ENCODE measurements at regions not wholly inside any gene's neighbourhood (a gene's known extent, or its start where the extent isn't known, plus 50 kb on each side); places are given as distances from the start of the nearest gene placed in this dataset.

- no peaks in the 10 kb centered on the region for H3K9me3 ChIP-seq
These were observed 779.4 kb upstream of the ADGRL4 start for GRCh38 chr1:79785964-79786363.

DNA sequence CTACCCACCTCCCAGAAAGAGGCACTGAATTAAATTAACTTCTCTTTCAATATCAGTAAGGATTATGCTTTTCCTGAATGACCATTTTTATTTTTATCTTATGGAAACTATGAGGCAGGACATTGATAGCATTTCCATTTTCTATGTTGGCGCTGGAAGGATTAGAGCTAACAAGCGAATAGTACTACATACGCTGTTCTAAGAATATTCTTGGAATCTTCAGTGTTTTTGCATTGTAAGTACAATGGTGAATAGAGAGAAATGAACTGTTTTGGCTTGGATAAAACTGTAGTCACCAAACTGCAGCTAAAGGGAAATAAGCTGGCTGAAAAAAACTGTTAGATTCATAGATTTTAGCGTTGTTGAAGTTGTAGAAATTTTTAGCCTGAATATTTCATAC, 779.0 kb upstream of the ADGRL4 start:
- TF ChIP-seq CTCF (IDR thresholded peaks at IDR 0.05) (no peak), POLR2AphosphoS5 (IDR thresholded peaks at IDR 0.05) (no peak), POLR2A (IDR thresholded peaks at IDR 0.05) (no peak), EP300 (IDR thresholded peaks at IDR 0.05) (no peak)
- DNase-seq: no peak
- Histone ChIP-seq H3K27me3 (no peaks in the 10 kb centered on the region), H3K4me3 (no peak overlapping the region), H3K27ac (no peak overlapping the region), H3K36me3 (no peaks in the 10 kb centered on the region), H3K9me3 (no peaks in the 10 kb centered on the region), H3K4me1 (no peaks in the 10 kb centered on the region)
- intact Hi-C loops (cut with DNase I): no loop called here
- WGBS, 2 donors: 90 to 92% methylated on average over 4 of the region's 4 CpGs

More at GRCh38 chr1:79785964-79786363, 779.4 kb upstream of the ADGRL4 start:
- TF ChIP-seq POLR2AphosphoS5 (IDR thresholded peaks at IDR 0.05) (no peak), EP300 (IDR thresholded peaks at IDR 0.05) (no peak), CTCF (IDR thresholded peaks at IDR 0.05) (no peak), POLR2A (IDR thresholded peaks at IDR 0.05) (no peak)
- no peaks in the 10 kb centered on the region for H3K36me3 ChIP-seq
- no peak for DNase-seq
- intact Hi-C loops (cut with DNase I): no loop called here
- H3K4me3 ChIP-seq: no peak overlapping the region
- H3K27ac ChIP-seq: no peak overlapping the region
- H3K4me1 ChIP-seq: no peaks in the 10 kb centered on the region
- WGBS, 2 donors: 85 to 86% methylated on average over 1 of the region's 1 CpG
- no peaks in the 10 kb centered on the region for H3K27me3 ChIP-seq

- Histone ChIP-seq H3K4me3 (no peak overlapping the region), H3K27me3 (no peaks in the 10 kb centered on the region), H3K4me1 (no peaks in the 10 kb centered on the region), H3K36me3 (no peaks in the 10 kb centered on the region), H3K27ac (no peak overlapping the region), H3K9me3 (no peaks in the 10 kb centered on the region)
- 65 to 84% methylated on average over 3 of the region's 3 CpGs for WGBS, 2 donors
- DNase-seq: no peak
- intact Hi-C loops (cut with DNase I): no loop called here
- TF ChIP-seq CTCF (IDR thresholded peaks at IDR 0.05) (no peak), EP300 (IDR thresholded peaks at IDR 0.05) (no peak), POLR2A (IDR thresholded peaks at IDR 0.05) (no peak), POLR2AphosphoS5 (IDR thresholded peaks at IDR 0.05) (no peak)
These were observed 774.7 kb upstream of the ADGRL4 start for GRCh38 chr1:79781261-79781660.

- no peak for DNase-seq
- intact Hi-C loops (cut with DNase I): no loop called here
- Histone ChIP-seq H3K27me3 (no peaks in the 10 kb centered on the region), H3K9me3 (no peaks in the 10 kb centered on the region), H3K27ac (no peak overlapping the region), H3K4me1 (no peaks in the 10 kb centered on the region), H3K4me3 (no peak overlapping the region), H3K36me3 (no peaks in the 10 kb centered on the region)
- 52 to 63% methylated on average over 2 of the region's 2 CpGs for WGBS, 2 donors
- TF ChIP-seq CTCF (IDR thresholded peaks at IDR 0.05): no peak
- TF ChIP-seq POLR2AphosphoS5 (IDR thresholded peaks at IDR 0.05): no peak
- no peak for TF ChIP-seq EP300 (IDR thresholded peaks at IDR 0.05)
- TF ChIP-seq POLR2A (IDR thresholded peaks at IDR 0.05): no peak
These were observed 771.1 kb upstream of the ADGRL4 start for GRCh38 chr1:79777481-79778219.

- Histone ChIP-seq H3K4me3 (no peak overlapping the region), H3K27ac (no peak overlapping the region), H3K4me1 (no peaks in the 10 kb centered on the region), H3K36me3 (no peaks in the 10 kb centered on the region), H3K9me3 (no peaks in the 10 kb centered on the region), H3K27me3 (no peaks in the 10 kb centered on the region)
- intact Hi-C loops (cut with DNase I): no loop called here
- DNase-seq: no peak
- 67 to 76% methylated on average over 2 of the region's 2 CpGs for WGBS, 2 donors
- TF ChIP-seq CTCF (IDR thresholded peaks at IDR 0.05) (no peak), EP300 (IDR thresholded peaks at IDR 0.05) (no peak), POLR2AphosphoS5 (IDR thresholded peaks at IDR 0.05) (no peak), POLR2A (IDR thresholded peaks at IDR 0.05) (no peak)
These were observed 768.9 kb upstream of the ADGRL4 start for GRCh38 chr1:79775402-79775801.

All from sigmoid colon (tissue), 6 donors.